SW480 (cell line): ENCODE measurements at regions not wholly inside any gene's neighbourhood (a gene's known extent, or its start where the extent isn't known, plus 50 kb on each side); places are given as distances from the start of the nearest gene placed in this dataset.
"Not testable (repeated sequence)": the region's sequence is repeated elsewhere in the genome, so short reads cannot be mapped to it uniquely, and the experiment has no call there.

Experiments used
- DNase-seq: peaks from one replicate; pipeline ENCODE4 v3.0.0-alpha.2; 2016; ENCODE audit warnings: low spot score

GRCh38 chrX:67213686-67214085, 330.1 kb upstream of the AR start:
- not testable (repeated sequence) for DNase-seq

DNA sequence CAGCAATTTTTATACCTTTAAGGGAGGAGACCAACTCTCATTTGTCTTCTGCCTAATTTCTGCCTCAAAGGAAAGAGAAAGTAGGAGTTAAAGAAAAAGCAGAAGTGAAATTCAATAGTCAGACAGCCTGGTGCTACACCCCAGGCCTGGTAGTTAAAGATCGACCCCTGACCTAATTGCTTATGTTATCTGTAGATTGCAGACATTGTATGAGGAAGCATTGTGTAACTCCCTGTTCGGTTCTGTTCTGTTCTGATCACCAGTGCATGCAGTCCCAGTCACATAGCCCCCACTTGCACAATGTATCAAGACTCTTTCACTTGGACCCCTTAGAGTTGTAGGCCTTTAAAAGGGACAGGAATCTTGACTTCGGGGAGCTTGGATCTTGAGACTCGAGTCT, 335.9 kb upstream of the AR start:
- DNase-seq, result no peak

DNA sequence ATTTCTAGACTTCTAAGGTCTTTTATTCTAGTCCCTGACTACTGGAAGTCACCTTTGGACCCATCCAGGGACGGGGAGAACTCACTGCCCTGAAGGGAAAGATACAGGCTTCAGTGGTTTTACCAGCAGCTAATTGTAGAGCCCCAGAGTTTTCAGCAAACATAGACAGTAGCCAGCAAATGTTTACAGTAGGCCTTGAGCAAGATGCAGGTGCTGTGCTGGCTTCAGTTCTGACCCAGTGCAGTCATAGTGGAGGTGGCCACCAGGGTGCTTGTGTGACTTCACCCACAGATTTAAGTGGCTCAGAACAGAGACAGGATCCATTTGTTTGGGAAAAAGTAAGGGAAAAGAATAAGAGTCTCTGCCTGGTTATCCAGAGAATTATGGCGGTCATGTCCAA, 384.4 kb upstream of the AR start:
- no peak for DNase-seq

- DNase-seq, result no peak
These were observed 429.2 kb upstream of the AR start for GRCh38 chrX:67114635-67115034.

GRCh38 chrX:67105758-67106116, 438.1 kb upstream of the AR start:
- no peak for DNase-seq

GRCh38 chrX:67104982-67105757, 438.7 kb upstream of the AR start:
- no peak for DNase-seq

DNA sequence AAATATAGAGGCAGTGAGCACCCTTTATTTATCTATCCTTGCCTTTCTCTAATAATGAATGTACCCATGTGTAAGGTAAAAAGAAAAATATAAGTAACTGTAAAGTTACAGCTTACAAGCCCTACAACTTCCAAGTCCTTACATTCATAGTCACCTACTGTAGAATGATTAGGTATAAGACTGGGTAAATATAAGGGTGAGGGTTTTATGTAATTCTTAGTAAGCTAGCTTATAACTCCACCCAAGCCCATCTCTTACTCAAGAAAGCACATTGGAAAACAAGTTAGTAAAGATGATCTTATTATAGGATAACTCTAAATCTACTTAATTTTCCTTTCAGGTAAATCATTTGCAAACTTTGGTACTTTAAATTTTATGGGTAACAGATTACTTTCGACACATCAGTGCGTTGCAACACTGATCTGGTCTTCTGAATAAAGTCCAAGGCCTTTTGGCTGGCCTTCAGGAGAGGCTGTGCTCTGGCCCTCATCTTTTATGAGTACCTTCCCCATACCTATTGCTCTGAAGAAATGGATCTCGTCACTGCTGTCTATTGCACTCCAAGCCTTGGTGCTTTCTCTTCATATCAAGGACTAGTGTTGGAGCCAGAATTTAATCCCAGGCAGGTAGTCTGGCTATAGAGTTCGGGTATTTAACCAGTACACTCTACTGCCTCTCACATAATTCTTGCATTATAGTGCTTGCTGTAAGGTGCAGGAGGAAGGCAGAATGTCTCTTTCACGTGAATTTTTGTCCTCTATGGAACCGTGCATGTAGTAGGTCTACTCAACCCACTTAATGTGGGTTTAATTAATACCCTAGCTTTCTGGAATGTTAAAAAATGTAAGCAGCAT, 443.6 kb upstream of the AR start:
- DNase-seq, result no peak

- DNase-seq, result no peak
These were observed 449.8 kb upstream of the AR start for GRCh38 chrX:67094061-67094460.

DNA sequence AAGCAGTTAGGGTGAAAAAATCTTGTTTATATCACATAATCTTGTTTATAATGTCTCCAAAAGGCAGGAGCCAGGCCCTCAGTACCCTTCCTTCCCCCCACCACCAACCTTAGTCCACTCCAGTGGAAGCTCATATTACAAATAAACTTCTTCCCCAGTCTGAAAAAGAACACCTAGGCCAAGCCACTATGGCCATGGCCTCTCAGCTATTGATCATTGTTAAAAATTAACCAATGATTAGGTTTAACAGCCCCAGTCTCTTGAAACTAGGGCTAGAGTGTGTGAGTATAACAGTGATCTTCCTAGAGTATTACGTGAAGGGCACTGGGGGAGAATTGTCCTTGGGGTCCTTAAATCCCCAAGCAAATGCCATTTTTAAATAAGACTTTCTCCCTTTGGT, 411.9 kb upstream of the EDA2R start:
- DNase-seq, result no peak

- DNase-seq, result no peak
These were observed 406.0 kb upstream of the EDA2R start for GRCh38 chrX:67044866-67045265.

GRCh38 chrX:67044029-67044653, 405.3 kb upstream of the EDA2R start:
- no peak for DNase-seq

DNA sequence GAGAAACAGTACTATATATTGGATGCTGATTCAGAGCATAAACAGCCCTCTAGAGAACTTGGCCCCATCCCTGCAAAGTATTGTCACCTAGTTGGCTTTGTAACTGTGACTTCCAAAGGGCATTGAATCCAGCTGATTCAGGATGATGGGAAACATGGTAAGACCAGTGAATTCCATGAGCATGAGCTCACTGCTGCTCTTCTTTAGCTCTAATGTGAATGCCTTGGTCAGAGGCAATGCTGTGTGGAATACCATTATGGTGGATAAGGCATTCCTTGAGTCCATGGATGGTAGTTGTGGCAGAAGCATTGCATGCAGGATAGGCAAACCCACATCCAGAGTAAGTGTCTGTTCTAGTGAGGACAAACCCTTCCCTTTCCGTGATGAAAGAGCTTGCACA, 365.6 kb upstream of the EDA2R start:
- no peak for DNase-seq

DNA sequence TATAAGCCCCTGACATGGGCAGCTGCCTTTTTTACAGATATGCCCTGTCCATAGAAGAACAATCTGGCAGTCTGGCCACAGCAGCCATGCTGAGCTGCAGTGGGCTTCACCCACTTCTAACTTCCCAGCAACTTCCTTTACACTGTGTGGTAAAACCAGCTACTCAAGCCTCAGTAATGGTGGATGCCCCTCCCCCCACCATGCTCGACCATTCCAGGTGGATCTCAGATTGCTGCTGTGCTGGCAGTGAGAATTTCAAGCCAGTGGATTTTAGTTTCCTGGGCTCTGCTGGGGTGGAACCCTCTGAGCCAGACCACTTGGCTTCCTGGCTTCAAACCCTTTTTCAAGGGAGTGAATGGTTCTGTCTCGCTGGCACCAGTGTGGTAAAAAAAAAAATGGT, 355.9 kb upstream of the EDA2R start:
- DNase-seq, result no peak

DNA sequence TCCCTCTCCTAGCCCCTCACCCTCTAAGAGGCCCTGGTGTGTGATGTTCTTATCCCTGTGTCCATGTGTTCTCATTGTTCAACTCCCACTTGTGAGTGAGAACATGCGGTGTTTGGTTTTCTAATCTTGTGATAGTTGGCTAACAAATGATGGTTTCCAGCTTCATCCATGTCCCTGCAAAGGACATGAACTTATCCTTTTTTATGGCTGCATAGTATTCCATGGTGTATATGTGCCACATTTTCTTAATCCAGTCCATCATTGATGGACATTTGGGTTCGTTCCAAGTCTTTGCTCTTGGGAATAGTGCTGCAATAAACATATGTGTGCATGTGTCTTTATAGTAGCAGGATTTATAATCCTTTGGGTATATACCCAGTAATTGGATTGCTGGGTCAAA, 353.2 kb upstream of the EDA2R start:
- not testable (repeated sequence) for DNase-seq

- no peak for DNase-seq
These were observed 349.5 kb upstream of the EDA2R start for GRCh38 chrX:66988331-66988730.

DNA sequence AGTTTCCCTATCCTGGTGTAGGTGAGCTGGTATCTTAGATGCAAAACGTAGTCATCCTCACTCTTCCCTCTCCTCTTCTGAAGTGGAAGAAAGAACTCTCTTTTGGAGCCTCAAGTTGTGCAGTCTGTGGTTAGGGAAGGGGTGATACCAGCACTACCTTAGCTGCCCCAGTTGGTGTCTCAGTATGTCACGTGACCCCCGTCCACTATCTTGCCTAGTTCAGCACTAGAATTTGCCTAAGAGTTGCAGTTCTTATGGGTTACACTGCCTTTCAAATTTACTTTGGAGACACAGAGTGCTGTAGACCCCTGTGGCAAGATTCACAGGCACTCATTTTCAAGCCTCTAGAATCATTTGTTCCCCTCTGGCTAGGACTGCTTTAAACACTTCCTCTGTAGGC, 322.8 kb upstream of the EDA2R start:
- no peak for DNase-seq

GRCh38 chrX:66931713-66932112, 292.8 kb upstream of the EDA2R start:
- no peak for DNase-seq

- DNase-seq, result not testable (repeated sequence)
These were observed 291.6 kb upstream of the EDA2R start for GRCh38 chrX:66930516-66930915.

DNA sequence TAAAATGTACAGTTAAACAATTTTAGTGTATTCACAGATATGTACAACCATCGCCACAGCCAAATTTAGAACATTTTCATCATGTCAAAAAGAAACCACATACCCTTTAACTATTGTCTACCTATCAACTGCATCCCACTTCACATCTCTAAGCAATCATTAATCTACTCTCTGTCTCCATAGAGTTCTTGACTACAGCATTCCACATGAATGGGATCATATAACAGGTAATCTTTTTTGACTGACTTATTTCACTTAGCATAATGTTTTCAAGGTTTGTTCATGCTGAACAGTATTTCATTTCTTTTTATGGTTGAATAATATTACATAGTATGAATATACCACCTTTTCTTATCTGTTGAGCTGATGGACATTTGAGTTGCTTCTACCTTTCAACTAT, 281.4 kb upstream of the EDA2R start:
- DNase-seq, result no peak

DNA sequence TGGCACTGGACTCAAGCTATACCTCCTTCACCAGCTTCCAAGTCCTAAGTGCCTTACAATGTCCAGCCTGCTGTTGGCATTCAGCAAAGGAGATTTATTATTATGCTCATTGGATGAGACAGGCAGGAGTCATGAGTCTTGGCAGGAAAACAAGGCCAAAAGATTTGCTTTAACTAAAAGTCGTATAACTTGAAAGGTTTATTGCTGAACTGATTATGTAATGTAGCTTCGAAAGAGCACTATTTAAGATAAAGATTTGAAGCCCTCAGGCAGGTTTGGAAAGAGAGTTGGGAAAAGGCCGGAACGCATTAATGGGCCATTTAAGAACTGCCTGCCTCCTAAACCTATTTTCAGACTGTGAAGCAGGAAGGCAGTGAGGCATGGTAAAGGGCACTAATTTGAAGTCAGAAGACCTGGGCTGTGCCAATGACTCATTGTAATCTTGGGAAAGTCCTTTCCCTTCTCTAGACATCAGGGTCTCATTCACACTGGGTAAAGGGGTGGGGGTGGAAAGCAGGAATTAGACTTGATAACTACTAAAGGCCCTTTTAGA, 280.5 kb upstream of the EDA2R start:
- DNase-seq, result no peak

DNA sequence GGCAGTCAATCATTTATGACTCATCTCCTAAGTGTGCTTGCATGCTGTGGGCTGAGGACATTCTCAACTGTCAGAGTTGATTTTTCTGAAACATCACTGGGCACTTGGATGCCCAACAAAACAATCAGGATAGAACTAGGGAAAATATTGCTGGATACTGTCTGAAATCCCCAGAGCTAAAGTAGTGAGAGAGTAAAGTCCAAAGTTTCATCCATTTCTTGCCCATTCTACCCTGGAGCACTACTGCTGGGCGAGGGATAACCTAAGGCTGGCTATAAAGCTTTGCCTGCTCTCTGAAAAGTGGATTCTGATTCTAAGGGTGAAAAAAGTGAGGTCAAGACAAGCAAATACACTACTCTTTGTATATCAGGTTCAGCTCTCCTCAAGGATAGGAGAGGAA, 279.6 kb upstream of the EDA2R start:
- DNase-seq, result no peak

- DNase-seq, result no peak
These were observed 277.0 kb upstream of the EDA2R start for GRCh38 chrX:66915893-66916292.

- DNase-seq, result no peak
These were observed 275.2 kb upstream of the EDA2R start for GRCh38 chrX:66914080-66914479.
